ENCODE measurements at regions not wholly inside any gene's neighbourhood (a gene's known extent, or its start where the extent isn't known, plus 50 kb on each side); places are given as distances from the start of the nearest gene placed in this dataset.

DNA sequence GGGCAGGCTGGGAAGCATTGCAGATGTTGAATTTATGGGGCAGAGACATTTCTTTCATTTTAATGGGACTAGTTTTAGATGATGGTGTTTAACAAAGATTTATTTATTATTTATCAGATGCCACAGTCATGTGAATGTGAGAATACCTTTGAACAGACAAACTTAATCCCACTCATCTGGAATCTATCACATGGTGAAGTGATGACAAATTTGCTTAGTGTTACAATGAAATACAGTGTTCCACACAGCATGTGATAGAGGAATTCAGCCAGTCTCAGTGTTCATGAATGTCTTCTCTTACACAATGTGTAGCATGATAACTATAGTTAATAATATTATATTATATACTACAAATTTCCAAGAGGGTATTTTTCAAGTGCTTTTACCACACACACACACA is 1361.7 kb upstream of the B3GALT2 start (continued):
- TF ChIP-seq, protein P1, sequence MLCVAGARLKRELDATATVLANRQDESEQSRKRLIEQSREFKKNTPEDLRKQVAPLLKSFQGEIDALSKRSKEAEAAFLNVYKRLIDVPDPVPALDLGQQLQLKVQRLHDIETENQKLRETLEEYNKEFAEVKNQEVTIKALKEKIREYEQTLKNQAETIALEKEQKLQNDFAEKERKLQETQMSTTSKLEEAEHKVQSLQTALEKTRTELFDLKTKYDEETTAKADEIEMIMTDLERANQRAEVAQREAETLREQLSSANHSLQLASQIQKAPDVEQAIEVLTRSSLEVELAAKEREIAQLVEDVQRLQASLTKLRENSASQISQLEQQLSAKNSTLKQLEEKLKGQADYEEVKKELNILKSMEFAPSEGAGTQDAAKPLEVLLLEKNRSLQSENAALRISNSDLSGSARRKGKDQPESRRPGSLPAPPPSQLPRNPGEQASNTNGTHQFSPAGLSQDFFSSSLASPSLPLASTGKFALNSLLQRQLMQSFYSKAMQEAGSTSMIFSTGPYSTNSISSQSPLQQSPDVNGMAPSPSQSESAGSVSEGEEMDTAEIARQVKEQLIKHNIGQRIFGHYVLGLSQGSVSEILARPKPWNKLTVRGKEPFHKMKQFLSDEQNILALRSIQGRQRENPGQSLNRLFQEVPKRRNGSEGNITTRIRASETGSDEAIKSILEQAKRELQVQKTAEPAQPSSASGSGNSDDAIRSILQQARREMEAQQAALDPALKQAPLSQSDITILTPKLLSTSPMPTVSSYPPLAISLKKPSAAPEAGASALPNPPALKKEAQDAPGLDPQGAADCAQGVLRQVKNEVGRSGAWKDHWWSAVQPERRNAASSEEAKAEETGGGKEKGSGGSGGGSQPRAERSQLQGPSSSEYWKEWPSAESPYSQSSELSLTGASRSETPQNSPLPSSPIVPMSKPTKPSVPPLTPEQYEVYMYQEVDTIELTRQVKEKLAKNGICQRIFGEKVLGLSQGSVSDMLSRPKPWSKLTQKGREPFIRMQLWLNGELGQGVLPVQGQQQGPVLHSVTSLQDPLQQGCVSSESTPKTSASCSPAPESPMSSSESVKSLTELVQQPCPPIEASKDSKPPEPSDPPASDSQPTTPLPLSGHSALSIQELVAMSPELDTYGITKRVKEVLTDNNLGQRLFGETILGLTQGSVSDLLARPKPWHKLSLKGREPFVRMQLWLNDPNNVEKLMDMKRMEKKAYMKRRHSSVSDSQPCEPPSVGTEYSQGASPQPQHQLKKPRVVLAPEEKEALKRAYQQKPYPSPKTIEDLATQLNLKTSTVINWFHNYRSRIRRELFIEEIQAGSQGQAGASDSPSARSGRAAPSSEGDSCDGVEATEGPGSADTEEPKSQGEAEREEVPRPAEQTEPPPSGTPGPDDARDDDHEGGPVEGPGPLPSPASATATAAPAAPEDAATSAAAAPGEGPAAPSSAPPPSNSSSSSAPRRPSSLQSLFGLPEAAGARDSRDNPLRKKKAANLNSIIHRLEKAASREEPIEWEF (IDR thresholded peaks at IDR 0.05; ENCODE audit: insufficient replicate concordance, low read depth, low read length) = no peak
- TF ChIP-seq BACH1 (IDR thresholded peaks at IDR 0.05; ENCODE audit: borderline replicate concordance) (no peak), TARDBP (IDR thresholded peaks at IDR 0.05; ENCODE audit: borderline replicate concordance) (no peak), KLF5 (IDR thresholded peaks at IDR 0.05; ENCODE audit: partially characterized antibody) (no peak)

DNA sequence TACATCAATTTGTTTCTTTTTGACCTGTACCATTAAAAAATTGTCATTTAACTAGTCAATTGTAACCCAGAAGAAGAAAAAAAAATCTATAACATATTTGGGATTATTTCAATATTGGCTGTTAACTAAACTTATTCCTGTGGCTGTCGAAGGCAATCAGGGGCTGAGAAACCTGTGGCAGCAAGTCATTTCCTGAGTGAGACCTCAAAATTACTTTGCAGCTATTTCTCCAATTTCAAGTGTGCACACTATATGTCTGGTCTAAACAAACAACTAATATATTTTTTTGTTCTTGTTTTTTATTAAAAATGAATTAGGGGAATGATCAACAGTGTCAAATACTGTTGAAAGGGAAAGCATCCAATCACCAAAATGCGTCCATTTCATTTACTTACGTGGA is 1357.6 kb upstream of the B3GALT2 start:
- in situ Hi-C loops (cut with MboI) = no loop called here
- POLR2A ChIA-PET = no interaction called here
- CTCF ChIA-PET = no interaction called here
- Histone ChIP-seq H3K36me3 (ENCODE audit: control insufficient read depth in 2 of 2, insufficient read depth in 2 of 2, low read length in 1 of 2) (no peaks in the 10 kb centered on the region), H3K27me3 (replicated peaks in 1 of 2; ENCODE audit: control insufficient read depth in 2 of 2, insufficient read depth in 2 of 2, low read length in 1 of 2) (no peaks in the 10 kb centered on the region), H3K4me3 (no peak overlapping the region), H3K27ac (ENCODE audit: control insufficient read depth, insufficient read depth) (no peak overlapping the region), H4K20me1 (ENCODE audit: control insufficient read depth, insufficient read depth) (no peaks in the 10 kb centered on the region), H3K9me3 (replicated peaks; ENCODE audit: control insufficient read depth, insufficient read depth, low read length) (no peaks in the 10 kb centered on the region), H3K4me1 (ENCODE audit: control insufficient read depth, insufficient read depth, low read length) (no peaks in the 10 kb centered on the region), H3K4me2 (ENCODE audit: control insufficient read depth, insufficient read depth) (no peak overlapping the region), H3K79me2 (ENCODE audit: control insufficient read depth, insufficient read depth, low read length) (no peaks in the 10 kb centered on the region), H2AFZ (ENCODE audit: control insufficient read depth, low read depth, low read length) (no peak overlapping the region), H3K9ac (ENCODE audit: control insufficient read depth, insufficient read depth, low read length) (no peak overlapping the region)
- no peak for DNase-seq (ENCODE audit: low read depth, low spot score)
- 0% methylated on average over 3 of the region's 3 CpGs for WGBS (ENCODE audit: insufficient coverage, insufficient replicate concordance, low lambda C conversion rate, missing lambda C conversion rate)
- no TSS peak for BruUV-seq (replicated peaks)
- RAD21 ChIA-PET (ENCODE audit: unreplicated experiment) = no interaction called here
- intact Hi-C loops (cut with micrococcal nuclease; ENCODE audit: unreplicated experiment) = no loop called here
- SMC1A ChIA-PET (ENCODE audit: uncharacterized antibody, unreplicated experiment) = no interaction called here
- no peak for FAIRE-seq
- TF ChIP-seq, protein P2, sequence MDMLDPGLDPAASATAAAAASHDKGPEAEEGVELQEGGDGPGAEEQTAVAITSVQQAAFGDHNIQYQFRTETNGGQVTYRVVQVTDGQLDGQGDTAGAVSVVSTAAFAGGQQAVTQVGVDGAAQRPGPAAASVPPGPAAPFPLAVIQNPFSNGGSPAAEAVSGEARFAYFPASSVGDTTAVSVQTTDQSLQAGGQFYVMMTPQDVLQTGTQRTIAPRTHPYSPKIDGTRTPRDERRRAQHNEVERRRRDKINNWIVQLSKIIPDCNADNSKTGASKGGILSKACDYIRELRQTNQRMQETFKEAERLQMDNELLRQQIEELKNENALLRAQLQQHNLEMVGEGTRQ (IDR thresholded peaks at IDR 0.05; ENCODE audit: borderline replicate concordance, low read depth, low read length) = no peak
- TF ChIP-seq SREBF1 (IDR thresholded peaks at IDR 0.05; ENCODE audit: low read length) = no peak
- no peak for TF ChIP-seq GATAD2B (conservative IDR thresholded peaks at IDR 0.05; ENCODE audit: low read depth)
- ATAC-seq = no peak
